Lung (tissue), 11 donors: ENCODE measurements at regions not wholly inside any gene's neighbourhood (a gene's known extent, or its start where the extent isn't known, plus 50 kb on each side); places are given as distances from the start of the nearest gene placed in this dataset.
"Not testable (repeated sequence)": the region's sequence is repeated elsewhere in the genome, so short reads cannot be mapped to it uniquely, and the experiment has no call there.

ENCODE experiments used
- ATAC-seq: fragments of 200-7000 bp; cut with Tn5 transposase; one replicate; pipeline ENCODE4 v1.9.1; 2020; ENCODE audit warnings: moderate number of reproducible peaks; ENCODE audit not compliant: insufficient read depth, low FRiP score
- DNase-seq, 3 donors: peaks; one replicate each; pipeline ENCODE4 v3.0.0-alpha.2; 2013 to 2017
- H3K27ac ChIP-seq, 2 donors: one replicate each; pipeline ENCODE4 v1.5.1; 2013; ENCODE audit warnings: mild to moderate bottlenecking in 2 of 2, moderate library complexity in 2 of 2, control low read depth in 1 of 2, inconsistent platforms in 1 of 2, low read depth in 1 of 2, low read length in 1 of 2
- H3K27me3 ChIP-seq, 3 donors: one replicate each; pipeline ENCODE4 v1.5.1; 2013; ENCODE audit warnings: low read length in 2 of 3; ENCODE audit not compliant: control insufficient read depth in 3 of 3, insufficient read depth in 3 of 3
- H3K36me3 ChIP-seq, 4 donors: one replicate each; pipeline ENCODE4 v1.5.1; 2013; ENCODE audit warnings: low read length in 4 of 4, mild to moderate bottlenecking in 1 of 4, moderate library complexity in 1 of 4; ENCODE audit not compliant: control insufficient read depth in 4 of 4, insufficient read depth in 4 of 4
- H3K4me1 ChIP-seq, 5 donors: one replicate each; pipeline ENCODE4 v1.5.1; 2013; ENCODE audit warnings: low read length in 5 of 5, mild to moderate bottlenecking in 2 of 5, moderate library complexity in 1 of 5; ENCODE audit not compliant: control insufficient read depth in 5 of 5, insufficient read depth in 5 of 5
- H3K4me3 ChIP-seq: one replicate; pipeline ENCODE4 v1.5.1; 2013; ENCODE audit warnings: mild to moderate bottlenecking, control low read depth, moderate library complexity
- H3K9ac ChIP-seq, 2 donors: one replicate each; pipeline ENCODE4 v1.5.1; 2013; ENCODE audit warnings: low read length in 2 of 2, control low read depth in 1 of 2; ENCODE audit not compliant: insufficient read depth in 1 of 2
- H3K9me3 ChIP-seq, 4 donors: one replicate each; pipeline ENCODE4 v1.5.1; 2013; ENCODE audit warnings: low read length in 3 of 4, mild to moderate bottlenecking in 1 of 4, moderate library complexity in 1 of 4; ENCODE audit not compliant: control insufficient read depth in 4 of 4, insufficient read depth in 3 of 4
- CTCF ChIP-seq: IDR thresholded peaks from 2 replicates; pipeline ENCODE4 v1.5.1; 2012; ENCODE audit warnings: mild to moderate bottlenecking; ENCODE audit errors: control extremely low read depth, extremely low read depth
- WGBS, 2 donors: extraction: QIAGEN DNeasy Blood & Tissue Kit; methylation state at CpG; one replicate each; pipeline ENCODE4 v1.1.7; 2013; 5-methylcytosine and 5-hydroxymethylcytosine counted together
- donor health status: control.
- donor health status: control.
- donor health status: Bipolar disorder and iron deficiency.
- donor health status: healthy.
- donor health status: DM: yes; HTN: yes; CAD: no.

- WGBS, 2 donors, result 88% methylated on average over 3 of the region's 3 CpGs
- no peak for ATAC-seq
- Histone ChIP-seq H3K36me3 (no peaks in the 10 kb centered on the region), H3K4me3 (no peak overlapping the region), H3K9ac (no peak overlapping the region), H3K9me3 (peaks cover 0 to 5% (median 0%) of the 10 kb centered on the region in 4 donors), H3K4me1 (no peaks in the 10 kb centered on the region), H3K27ac (no peak overlapping the region), H3K27me3 (no peaks in the 10 kb centered on the region)
- TF ChIP-seq CTCF, result no peak
- DNase-seq, result no peak
Observed at GRCh38 chr10:8173866-8174243, 119.4 kb downstream of the GATA3 start.

- no peaks in the 10 kb centered on the region for H3K27me3 ChIP-seq
- H3K36me3 ChIP-seq, result no peaks in the 10 kb centered on the region
- WGBS, 2 donors, result 63 to 78% methylated on average over 8 of the region's 8 CpGs
- no peak overlapping the region for H3K27ac ChIP-seq
- DNase-seq, result no peak
- no peak overlapping the region for H3K9ac ChIP-seq
- H3K4me1 ChIP-seq, result no peaks in the 10 kb centered on the region
- H3K4me3 ChIP-seq, result no peak overlapping the region
- H3K9me3 ChIP-seq, result peaks cover 0 to 5% (median 0%) of the 10 kb centered on the region in 4 donors
- no peak for ATAC-seq
- no peak for TF ChIP-seq CTCF
Observed at GRCh38 chr10:8174762-8175161, 120.3 kb downstream of the GATA3 start.

- not testable (repeated sequence) for H3K27ac ChIP-seq, H3K9me3 ChIP-seq, H3K4me1 ChIP-seq, H3K27me3 ChIP-seq, ATAC-seq, H3K9ac ChIP-seq, DNase-seq, H3K36me3 ChIP-seq, H3K4me3 ChIP-seq
- 96 to 98% methylated on average over 3 of the region's 3 CpGs for WGBS, 2 donors
Observed at GRCh38 chr10:8177526-8177925, 123.0 kb downstream of the GATA3 start.

- not testable (repeated sequence) for H3K9ac ChIP-seq, H3K4me3 ChIP-seq, H3K36me3 ChIP-seq, H3K27me3 ChIP-seq, H3K4me1 ChIP-seq, H3K9me3 ChIP-seq, H3K27ac ChIP-seq, ATAC-seq, DNase-seq
- WGBS, 2 donors, result 88 to 91% methylated on average over 1 of the region's 1 CpG
Observed at GRCh38 chr10:8179773-8180172, 125.3 kb downstream of the GATA3 start.
